NCI-H2029 (cell line): ENCODE measurements at regions not wholly inside any gene's neighbourhood (a gene's known extent, or its start where the extent isn't known, plus 50 kb on each side); places are given as distances from the start of the nearest gene placed in this dataset.

Experiments used
- DNase-seq: peaks from one replicate; lab custom pipeline; 2025; lab: John Stamatoyannopoulos, UW

DNA sequence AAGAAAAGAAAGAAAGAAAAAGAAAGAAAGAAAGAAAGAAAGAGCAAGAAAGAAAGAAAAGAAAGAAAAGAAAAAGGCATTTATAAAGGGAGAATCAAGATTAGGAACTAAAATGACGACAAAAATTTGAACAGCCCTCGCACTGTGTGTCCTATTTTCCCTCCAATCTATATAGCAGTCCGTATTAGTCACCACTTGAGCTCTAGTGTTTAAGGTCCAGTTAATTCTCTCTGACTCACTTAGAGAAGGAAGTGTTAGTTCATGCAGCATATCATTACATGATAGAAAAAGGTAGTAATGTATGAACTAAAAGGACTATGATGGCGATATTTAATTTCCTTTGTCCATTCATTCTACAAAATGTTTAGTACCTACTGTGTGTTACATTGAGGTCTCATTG is 122.7 kb downstream of the CBLL2 start:
- DNase-seq = no peak

DNA sequence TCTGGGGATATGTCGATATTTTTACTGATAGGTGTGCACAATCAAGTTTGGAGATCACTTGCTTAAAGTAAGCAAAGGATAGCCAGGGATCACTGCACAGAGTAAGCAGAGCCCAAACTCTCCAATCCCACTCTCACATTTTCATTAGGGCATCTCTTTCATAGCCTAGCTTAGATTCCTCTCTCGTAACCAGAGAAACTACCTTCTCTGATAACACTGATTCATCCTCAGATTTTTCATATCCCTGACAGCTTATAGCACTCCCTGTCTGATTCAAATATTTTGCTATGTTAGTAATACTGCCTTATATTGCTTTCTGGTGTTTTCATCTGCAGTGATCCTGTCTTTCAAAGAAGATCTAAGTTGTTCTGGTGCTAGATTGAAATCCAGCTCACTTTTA is 123.7 kb downstream of the CBLL2 start:
- no peak for DNase-seq

DNA sequence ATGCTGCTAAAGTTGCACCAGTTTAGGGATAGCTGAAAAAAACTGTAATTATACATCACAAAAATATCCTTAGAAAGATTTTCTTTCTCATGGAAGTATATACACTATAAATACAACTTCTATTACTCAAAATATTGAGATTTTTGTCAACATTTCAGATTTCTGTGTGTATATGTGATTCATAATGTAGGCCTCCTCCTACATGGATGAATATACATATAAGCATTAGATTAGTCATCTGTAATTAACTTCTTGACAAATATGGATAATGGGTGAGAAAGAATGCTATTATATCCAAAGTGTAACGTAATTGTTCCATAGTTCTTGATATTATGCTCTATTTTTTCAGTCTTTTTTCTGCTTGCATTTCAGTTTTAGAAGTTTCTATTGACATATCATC is 124.9 kb downstream of the CBLL2 start:
- no peak for DNase-seq

DNA sequence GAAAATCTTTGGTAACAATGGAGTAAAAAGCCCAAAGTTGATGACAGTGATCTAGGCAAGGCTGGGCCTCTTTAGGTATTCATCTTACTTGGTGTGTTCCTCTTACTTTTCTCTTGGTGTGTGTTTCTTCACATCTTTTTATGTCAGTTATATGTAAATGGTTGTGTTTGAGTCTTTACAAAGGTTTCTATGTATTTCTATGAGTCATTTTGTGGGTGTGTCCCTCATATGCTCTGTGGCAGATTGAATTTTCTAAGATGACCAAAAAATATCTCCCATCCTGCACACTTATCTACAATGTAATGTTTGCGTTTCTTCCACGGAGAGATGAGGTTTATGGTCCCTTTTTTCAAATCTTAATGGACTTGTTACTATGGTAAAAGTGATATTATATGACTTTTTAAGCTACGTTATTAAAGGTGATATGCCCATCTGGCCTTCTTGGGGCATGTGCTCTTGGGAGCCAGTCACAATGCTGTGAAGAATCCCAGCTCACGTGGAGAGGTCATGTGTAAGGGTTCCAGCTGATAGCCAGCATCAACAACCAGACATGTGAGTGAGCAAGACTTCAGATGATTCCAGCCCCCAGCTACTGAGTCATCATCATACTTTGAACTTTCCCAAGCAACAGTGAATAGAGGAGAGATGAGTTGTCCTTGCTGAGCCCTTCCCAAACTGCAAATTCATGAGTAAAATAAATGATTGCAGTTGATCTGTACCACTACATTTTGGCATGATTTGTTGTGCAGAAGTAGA is 126.9 kb downstream of the CBLL2 start:
- DNase-seq = no peak

DNA sequence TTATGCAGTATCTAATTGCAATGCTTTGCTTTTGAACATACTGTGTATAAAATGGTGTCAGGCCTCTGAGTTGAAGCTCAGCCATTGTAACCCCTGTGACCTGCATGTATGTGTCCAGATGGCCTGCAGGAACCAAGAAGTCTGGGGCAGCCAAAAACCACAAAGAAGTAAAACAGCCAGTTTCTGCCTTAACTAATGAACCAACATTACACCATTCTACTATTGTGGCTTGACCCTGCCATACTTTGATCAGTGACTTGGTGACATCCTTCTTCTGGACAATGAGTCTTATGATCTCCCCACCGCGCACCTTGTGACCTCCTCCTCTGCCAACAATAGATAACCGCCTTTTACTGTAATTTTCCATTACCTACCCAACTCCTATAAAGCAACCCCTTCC is 131.6 kb downstream of the CBLL2 start:
- DNase-seq = no peak

DNA sequence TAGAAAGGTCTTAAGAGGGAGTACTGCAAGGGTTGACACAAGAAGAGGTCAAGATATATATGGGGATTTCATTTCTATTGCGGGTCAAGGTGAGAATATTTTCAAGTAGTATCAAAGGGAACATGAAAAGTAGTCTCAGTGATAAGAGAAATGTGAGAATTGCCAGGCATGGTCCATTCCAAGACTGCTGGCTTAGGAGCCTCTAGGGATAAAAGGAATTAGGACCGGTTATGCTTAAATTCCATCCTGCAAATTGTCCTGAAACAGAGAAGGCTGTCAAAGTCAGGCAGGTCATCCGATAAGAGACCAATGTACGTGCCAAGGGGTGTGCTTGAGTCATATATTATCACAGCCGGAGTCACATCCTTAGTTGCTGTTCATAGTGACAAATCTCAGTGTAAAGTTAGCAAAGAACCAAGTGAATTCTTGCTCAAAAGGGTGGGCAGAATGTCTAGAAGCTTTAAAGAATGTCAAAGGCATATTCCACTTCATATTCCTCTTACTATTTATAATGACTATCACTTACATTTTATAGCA is 133.6 kb downstream of the CBLL2 start:
- no peak for DNase-seq

DNA sequence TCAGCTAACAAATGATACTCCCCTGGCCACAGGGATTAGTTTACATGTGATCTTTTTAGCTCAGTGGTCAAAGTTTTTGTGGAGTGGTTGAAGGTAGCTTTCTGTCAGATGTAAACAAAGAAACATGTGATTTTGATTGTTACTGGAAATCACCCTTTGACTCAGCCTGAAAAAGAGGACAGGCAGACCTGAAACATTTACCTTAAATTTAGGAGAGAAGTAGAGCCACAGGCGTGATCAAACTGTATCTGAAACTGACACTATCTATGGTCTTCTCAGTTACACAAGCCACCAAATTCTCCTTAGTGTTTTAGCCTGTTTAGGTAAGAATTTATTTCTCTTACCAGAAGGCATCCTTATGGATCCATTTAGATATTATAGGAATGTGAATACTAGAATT is 136.7 kb downstream of the CBLL2 start:
- no peak for DNase-seq

DNA sequence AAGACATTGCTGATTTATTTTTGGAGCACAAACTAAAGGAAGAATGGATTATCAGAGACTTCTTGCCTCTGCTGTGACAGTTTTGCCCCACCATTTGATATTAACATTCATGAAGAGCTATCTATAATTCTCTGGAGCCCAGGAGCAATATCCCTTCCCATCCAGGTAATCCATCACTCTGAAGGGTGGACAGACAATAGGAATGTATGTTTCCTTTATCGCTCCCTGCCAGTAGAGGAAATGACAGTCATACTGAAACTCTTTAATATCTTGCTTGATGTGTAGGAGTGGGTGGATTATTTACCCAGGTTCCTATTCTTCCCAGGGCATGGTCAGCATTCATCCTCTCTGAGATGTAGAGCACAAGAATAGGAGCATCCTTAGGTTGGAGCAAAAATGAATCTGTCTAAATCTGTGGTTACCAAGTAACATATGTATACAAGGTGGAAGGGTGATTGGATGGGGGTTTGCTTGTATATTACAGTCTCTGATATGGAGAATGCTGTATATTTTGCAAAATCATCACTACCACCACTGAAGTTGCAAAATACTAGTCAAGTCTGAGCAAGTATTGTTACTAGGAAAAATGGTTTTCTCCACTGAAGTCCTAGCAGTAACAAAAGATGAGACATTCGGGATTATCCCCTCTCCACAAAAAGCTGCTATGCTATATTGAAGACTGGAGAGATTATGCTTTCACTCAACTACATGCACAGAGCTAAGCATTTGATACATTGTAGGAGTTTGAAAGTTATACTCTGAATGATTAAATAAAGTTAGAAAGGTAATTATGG is 151.6 kb downstream of the CBLL2 start:
- DNase-seq = no peak

DNA sequence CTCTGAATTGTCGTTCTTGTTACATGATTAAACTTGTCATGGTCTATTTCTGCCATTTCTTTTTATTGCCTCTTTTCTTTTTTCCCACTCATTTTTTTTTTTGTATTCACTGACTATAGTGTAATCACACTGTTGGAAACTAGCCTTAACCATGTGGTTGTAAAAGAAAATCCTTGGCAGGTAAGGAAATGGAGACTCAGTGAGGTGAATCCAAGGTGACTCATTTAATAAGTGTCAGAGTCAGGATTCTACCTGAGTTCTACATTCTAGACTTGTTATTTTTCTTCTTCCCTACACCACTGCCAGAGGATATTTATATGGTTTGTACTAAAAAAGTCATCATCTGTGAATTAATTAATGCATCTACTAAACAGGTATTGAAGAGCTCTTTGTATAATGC is 152.2 kb downstream of the CBLL2 start:
- no peak for DNase-seq

DNA sequence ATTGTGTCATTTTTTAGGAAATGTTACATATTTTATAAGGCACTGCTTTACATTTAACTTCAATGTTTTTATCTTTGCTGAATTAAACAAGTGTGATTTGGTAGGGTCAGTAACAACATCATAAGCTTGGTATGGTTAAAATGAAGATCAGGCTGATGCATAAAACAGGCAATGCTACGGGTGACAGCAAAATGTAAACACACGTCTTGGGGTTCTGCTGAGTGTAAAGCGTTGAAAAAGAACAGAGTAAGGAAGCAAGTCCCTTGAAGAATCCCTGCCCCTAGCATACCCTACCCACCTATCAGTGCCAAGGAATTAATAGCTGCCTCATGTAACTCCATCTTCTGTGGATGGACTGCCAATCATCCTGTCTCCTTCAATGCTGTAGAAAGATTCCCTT is 157.0 kb downstream of the CBLL2 start:
- DNase-seq = no peak

DNA sequence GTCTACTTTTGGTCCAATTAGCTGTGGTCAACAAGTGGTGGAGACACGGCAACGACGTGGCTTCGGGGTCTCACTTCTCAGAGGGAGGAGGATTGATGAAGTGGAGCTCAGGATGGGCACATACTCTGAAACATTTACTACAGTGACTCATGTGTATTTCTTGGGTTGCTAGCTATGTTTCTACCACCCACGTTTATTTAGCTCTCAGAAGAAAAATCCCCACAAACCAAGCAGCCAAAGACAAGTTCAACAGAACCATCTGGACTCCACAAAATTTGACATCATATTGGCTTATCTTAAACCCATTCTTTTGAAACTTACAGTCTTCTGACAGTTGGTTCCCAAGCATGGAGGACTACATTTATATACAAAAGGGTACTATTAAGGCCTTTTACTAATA is 158.0 kb downstream of the CBLL2 start:
- DNase-seq = no peak

DNA sequence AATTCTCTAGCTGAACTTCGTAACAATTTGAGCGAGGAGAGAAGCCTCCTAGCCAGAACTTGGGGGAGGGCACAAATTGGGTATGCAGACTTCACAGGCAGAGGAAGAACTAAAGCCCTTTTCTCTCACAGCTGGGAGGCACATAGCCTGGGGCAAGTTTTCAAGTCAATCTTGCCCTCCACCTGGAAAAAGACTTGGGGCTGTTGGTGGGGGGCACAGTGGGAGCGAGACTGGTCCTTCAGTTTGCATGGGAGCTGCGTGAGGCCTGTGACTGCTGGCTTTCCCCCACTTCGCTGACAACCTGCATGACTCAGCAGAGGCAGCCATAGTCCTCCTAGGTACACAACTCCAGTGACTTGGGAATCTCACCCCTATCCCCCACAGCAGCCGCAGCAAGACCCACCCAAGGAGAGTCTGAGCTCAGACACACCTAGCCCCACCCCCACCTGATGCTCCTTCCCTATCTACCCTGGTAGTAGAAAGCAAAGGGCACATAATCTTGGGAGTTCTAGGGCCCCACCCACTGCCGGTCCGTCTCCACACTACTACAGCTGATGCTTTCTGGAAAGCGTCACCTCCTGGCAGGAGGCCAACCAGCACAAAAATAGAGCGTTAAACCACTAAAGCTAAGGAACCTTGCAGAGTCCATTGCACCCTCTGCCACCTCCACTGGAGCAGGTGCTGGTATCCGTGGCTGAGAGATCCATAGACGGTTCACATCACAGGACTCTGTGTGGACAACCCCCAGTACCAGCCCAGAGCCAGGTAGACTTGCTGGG is 160.8 kb downstream of the CBLL2 start:
- no peak for DNase-seq

DNA sequence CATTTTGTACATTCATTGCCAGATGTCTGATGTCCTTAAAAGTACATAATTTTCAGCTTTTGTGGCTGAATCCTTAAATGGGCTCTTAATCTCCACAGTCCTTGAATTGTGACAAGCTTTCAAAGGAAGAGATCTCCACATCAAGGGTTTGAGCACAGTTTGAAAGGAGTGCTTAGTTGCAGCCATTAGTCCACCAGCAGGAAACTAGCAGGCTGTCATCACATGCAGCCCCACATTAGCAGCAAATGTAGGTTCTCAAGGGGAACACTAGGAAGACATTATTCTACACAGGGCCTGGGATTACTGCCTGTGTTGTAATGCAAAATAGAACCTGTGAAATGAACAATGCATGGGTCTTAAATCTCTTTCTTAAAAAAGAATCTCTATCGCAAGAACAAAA is 173.2 kb downstream of the CBLL2 start:
- no peak for DNase-seq

DNA sequence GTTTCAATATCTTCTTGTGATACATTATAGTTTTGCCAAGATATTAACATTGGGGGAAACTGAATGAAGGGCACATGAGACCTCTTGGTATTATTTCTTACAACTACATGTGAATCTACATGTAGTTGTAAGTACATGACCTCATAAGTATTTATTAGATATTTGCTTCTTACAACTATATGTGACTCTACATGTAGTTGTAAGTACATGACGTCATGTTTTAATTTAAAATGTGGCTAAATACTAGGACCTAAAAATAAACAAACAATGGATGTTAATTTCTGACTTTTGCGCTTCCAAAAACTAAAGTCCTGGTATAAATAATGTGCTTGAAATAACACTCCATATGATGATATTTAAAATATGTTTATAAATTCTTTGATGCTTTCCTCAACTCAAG is 190.2 kb downstream of the CBLL2 start:
- no peak for DNase-seq

DNA sequence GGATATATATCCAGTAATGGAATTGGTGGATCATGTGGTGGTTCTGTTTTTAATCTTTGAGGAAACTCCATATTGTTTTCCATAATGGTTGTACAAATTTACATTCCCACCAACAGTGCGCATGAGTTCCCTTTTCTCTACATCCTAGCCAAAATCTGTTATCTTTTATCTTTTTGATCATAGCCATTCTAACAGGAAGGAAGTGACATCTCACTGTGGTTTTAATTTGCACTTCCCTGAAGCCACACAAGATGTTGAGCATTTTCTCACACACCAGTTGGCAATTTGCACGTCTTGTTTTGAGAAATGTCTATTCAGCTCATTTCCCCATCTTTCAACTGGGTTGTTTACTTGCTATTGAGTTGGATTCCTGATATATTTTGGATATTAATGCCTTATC is 194.9 kb downstream of the CBLL2 start:
- no peak for DNase-seq

DNA sequence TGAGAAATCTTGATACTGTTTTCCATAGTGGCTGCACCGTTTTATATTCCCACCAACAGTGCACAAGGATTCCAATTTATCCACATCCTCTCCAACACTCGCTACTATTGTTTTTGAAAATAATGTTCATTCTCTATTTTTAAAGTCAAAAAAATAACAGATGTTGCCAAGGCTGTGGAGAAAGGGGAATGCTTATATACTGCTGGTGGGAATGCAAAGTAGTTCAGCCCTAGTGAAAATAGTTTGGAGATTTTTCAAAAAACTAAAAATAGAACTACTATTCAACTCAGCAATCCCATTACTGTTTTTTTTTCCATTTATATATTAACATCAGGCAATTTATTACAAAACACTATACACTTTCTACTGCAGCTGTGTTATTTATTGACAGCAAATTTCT is 208.7 kb downstream of the CBLL2 start:
- no peak for DNase-seq

DNA sequence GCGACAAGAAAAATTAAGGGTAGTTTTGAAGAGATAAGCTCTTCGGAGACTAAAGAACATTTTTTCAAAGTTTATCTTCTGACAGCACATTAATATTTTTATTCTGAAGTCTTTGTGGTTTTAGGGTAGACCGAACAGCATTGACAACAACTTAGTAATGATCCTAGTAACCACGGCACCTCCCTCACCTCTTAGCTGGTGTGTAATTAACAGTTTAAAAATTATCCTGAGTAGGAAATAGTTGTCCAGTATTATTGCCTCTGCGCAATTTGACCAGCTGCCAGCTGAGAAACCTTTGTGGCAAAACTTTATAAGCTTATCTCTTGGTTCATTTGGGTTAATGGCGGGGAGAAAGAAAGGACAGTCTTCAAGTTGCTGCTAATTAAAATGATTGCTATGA is 213.6 kb downstream of the CBLL2 start:
- DNase-seq = no peak

DNA sequence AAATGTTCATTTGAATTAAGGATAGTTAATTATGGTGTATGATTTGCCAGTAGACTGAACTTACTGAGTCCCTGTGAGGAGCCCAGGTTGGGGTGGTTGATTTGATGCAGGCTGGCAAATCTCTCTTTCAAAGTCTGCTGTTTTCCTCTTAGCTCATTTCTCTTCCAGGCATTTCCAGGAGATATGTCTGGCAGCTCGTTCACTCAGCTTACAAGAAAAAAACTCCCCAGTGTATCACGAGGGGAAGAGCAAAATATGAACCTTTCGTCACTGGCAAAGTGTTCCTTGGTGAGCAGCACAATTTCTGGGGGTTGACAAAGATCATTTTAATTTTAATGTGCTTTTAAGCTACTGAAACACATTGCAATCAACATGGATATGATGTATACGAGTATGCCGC is 244.2 kb downstream of the CBLL2 start:
- no peak for DNase-seq

DNA sequence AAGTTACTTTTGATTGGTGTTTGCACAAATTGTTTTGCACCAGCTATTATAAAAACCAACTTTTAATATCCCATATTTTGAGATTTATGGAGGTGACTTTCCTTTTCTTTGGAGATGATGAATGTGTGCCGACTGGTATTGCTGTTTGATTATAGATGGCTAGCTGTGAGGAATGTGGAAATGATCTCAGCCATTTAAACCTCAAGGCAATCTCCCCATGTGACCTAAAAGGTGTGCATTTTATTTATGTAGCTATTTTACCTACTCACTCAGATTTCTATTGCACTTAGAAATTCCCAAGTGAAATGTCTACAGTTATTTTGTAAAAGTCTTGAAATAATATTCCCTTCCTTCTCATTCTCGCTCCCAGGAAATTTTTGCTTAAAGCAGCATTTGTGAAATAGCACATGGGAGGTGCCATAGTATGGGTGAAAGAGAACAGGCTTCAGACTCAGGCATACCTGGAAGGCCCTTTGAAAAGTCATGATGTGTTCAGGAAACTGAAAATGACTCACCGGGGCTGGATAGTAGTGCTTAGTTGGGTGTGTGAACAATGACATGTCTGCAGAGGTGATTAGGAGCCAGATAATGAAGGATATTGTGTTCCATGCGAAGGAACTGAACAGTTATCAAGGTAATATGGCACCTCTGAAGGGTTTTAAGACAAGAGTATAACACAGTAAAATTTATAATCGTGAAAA is 247.6 kb downstream of the CBLL2 start:
- no peak for DNase-seq

DNA sequence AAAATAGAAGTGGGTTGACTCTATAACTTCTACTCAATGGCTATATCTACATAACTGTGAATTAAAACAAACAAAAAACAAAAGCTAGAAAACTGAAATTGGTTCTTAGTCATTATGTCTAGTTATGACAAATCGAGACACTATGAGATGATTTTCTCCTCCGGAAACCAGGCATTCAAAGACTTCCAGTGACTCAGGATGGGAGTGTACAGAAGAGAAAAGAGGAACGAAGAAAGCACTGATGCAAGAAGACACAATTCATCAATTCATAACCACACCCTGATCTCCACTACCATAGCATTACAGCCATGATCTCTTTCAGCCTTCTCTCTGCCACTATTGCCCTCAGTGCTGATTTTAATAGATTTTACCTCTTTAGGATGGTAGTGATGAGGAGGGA is 253.6 kb downstream of the CBLL2 start:
- no peak for DNase-seq

DNA sequence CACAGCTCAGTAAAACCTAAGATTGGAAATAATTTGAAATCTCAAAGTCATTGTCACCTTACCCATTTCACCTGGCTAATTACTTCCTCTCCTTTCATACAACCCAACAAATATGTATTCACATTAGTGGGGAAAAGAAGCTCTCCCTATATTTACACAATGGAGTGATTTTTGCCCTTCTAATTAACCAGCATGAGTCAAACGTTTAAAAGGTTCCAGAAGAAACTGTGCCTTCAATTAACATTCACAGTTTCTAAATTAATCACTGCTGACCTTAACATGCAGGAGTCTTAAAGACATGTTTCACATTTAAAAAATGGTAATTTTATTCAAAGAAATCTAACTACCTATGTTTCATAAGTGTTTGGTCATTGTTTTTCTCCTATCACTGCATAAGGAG is 254.6 kb downstream of the CBLL2 start:
- DNase-seq = no peak

DNA sequence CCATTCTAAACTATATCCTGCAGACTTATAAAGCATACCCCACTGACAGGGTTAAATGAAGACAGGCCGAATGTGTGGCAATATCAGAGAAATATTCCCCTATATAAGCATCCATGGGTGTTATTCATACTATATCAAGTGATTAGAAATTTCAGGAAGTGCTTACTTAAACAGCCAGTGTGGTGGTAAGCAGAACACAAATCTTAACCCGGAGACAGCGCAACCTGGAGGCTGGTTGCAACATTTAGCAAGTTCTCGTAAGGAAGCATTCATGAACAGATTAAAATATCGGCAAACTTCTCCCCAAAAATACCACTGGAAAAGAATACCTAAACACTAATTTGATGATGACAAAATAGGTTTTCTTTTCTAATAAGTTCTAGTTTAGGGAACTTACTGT is 261.2 kb downstream of the CBLL2 start:
- no peak for DNase-seq
